ENCODE measurements at regions not wholly inside any gene's neighbourhood (a gene's known extent, or its start where the extent isn't known, plus 50 kb on each side); places are given as distances from the start of the nearest gene placed in this dataset.

DNA sequence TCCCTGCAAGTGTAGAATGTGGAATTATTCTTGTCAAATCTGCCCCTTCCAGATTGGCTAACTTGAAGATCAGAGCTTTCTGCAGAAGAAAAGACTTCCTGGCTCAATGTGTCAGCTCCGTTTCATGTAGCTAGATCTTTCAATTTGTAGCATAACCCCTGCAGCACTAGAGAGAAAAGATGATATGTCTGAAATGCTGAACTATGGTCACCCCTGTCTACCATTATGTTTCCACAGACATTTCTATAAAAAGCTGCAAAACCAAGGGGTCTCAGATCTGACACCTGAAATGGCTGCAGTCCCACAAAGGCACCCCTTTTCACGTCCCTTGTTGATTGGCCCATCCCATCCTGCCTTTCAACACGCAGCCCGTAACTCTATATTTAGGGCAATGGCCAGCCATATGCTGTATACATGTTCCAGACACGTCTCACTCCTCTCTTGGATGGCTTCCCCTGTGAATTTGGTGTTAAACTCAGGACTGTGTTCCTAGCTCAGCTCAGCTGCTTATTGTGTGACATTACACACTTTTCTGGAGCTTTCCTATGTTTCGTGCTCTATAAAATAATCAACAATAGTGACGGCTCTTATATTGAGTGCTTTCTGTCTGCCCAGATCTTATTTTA lies 648.6 kb upstream of the CELF2 start:
- no peak for DNase-seq

DNA sequence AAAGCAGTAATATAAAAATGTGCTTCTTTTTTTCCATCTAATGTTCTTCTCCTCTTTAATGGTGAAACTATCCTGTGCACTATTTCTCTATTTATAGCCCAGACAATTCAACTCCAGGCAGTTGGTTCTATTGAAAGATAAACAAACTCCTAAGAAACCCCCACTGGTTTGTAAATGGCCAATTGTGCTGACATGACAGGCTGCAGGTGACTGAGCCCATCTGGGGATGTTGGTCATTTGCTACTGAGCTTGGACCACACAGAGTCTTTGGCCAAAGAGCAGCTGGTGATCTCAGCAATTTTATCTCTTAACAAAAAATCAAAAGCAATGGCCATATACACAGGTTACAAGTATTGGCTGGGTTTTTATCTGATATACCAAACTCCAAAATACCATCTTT lies 631.8 kb upstream of the CELF2 start:
- no peak for DNase-seq

DNA sequence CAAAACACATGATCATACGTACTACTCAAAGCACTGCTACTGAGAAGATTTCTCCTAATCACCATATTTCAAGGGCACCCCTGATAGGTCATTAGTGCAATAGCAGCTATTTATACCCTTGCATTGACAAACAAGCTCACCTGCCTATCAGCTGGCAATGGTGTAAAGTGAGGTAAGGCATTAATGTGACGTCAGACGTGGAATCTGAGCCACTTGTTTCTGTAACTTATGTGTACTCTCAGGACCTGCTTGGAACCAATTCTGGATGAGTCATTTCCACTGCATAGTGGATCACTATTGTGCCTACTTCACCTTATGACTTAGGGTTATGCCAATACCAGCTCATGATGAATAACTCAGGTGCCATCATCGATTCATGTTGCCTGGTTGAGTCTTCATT lies 628.5 kb upstream of the CELF2 start:
- DNase-seq, result no peak

DNA sequence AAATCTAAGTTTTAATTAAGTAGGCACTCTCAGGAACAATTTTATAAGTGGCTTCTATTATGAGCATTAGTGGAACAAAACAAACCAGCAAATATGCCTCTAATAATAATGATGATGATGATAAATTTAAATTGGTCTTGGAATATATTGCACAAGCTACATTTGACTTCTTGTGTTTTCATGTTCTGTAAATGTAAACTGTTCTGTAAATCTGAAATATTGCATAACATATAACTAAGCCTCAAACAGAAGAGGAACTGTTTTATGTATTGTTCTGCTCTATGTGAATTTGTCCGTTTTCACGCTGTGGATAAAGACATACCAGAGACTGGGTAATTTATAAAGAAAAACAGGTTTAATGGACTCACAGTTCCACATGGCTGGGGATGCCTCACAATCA lies 625.2 kb upstream of the CELF2 start:
- no peak for DNase-seq

DNA sequence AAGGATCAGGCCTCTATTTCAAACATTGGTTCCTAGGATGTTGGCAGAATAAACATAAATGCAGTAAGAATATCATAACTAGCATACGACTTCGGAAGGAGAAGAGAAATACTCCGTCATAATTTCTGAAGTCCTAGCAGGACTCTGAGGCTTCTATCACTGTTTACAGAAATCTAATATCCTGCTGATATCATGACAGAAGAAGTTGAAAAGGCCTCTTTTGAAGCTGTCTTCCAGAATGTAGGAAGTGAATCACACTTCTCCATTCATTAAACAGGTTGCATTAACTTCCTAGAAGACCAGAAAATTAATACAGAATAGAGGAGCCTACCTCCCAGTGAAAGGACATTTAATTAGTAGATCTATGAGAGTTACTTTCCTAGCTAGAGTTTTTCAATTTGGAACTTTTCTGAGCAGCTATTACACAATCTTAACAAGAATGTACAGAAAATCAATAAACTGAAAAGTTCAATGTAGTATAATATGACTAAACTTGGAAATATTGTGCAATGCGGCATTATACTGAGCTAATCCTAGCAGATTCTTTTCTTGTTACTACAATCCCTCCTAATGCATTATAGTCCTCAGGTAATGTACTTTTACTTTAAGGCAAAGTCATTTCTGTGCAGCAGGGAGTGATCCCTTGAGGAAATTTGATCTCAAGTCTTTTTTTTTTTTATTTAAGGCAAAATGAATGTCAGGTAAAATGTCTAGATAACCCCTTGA lies 622.6 kb upstream of the CELF2 start:
- DNase-seq, result no peak

DNA sequence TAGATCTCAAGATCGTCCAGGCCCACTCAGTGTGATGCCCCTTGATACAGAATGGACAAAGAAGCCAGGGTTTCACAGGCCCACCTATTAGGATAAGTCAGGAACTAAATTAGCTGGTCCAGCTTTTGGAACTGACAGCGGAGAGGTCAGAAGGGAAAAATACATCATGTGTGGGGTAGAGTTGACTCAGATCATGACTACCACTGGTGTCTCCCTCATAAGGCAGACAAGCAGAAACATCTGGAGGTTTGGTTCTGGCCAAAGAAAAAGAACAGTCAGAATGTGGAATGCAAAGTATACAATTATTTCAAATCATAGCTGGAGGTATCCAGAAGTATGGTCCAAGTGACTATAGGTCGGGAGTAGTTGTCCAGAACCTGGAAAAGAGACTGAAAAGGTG lies 621.1 kb upstream of the CELF2 start:
- no peak for DNase-seq

DNA sequence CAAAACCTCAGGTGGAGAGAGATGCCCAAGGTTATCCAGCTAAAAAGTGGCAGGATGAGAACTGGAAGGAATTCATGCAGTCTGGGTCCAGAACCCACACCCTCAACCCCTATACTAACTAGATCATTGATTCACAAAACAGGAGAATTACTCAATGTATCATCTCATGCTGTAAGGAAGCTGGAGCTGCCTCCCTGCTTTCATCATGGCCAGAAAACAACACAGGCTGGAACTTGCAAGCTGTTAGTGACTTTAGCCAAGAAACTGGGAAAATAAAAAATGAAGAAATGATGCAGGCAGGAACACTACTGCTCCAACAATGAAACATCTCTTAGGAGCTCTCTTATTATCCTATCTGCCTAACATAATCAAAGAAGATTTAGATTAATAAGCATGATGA lies 619.8 kb upstream of the CELF2 start:
- DNase-seq, result no peak

DNA sequence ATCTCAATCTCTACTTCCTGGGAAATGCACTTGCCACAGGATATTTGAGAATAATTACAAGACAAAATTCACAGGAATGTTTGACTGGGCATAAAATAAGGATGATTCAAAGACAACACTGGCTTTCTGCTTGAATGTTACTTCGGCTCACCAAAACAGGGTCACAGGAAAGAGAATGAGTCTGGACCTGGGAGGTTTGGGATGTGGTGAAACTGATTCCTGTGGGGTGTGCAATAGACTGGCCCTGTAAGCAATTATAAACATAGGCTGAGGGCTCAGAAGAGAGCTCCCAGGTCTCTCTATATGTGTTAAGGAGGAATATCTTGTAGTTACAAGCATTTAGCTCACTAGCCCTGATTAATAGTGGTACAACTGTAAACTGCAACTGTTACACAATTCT lies 613.9 kb upstream of the CELF2 start:
- no peak for DNase-seq

DNA sequence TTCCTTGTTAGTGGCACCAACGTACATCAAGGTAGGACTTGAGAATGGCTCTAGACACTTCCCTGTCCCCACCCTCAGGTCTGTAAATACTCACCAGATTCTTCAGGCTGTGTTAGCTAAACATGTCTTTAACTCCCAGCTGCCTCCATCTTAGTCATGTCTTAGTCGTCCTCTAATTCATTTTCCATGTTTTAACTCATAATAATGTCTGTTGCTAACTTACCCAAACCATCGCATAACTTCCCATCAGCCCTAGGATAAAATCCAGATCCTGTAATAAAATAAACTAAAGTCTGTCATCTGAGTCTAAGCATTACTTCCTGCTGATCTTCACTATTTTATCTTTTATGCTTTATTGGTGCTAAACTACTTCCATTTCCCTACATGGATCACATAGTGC lies 600.0 kb upstream of the CELF2 start:
- no peak for DNase-seq

DNA sequence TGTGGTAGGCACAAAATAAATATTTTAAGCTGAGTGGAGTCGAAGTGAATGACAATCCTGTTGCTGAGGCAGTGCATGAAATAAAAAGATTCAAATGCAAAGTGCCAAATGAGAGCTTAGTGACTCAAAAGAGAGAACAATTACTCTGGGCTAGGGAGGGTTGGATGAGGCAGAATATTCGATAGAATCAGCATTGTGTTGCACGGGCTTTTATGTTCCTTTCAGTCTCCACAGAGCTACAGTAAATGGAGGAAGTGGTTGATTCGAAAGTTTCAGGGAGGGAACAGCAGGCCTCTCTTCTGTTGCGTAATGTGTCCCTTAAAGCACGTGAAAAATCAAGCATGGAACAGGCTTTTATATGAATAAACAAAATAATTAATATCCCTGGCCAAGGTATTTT lies 599.3 kb upstream of the CELF2 start:
- no peak for DNase-seq

DNA sequence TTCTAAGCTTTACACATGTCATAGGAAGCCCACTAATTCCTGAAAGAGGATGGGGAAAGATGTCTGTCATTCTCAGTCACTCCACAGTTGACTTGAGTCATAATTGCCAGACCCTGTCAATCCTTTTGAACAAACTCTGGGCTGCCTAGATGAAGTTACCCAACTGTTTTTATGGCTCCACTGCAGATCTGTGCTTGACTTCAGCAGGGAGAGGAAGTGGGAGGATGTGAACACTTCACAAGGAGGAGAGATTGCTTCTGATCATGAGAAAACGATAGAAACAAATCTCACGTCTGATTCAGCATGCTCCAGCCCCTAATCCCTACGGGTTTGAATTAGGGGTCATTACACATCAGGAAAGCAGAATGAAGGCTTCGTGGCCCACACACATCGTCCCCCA lies 596.6 kb upstream of the CELF2 start:
- no peak for DNase-seq

DNA sequence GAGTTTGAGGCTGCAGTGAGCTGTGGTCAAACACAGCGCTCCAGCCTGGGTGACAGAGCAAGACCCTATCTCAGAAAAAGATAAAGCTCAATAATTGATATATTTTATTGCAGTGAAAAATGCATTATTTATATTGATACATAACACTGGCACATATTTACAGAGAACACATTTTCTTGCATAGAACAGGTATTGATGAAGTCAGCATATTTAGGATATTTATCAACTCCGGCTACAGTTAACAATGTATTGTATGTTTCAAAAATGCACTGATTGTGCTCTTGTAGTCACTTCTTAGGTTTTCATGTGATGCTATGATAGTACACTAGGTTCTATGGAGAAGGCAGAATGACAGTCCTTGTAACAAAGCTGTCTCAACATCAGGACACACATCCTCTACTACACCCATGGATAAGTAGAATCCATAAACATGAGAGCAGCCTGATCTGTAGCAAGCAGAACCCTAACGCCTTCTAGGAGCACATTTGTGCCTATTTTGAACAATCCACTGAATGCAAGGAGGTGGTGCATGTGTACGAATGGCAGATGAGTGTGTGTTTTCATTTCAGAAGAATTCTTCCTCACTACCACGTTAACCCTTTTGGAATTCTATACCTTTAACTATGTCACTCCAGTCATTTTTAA lies 586.1 kb upstream of the CELF2 start:
- DNase-seq, result no peak

DNA sequence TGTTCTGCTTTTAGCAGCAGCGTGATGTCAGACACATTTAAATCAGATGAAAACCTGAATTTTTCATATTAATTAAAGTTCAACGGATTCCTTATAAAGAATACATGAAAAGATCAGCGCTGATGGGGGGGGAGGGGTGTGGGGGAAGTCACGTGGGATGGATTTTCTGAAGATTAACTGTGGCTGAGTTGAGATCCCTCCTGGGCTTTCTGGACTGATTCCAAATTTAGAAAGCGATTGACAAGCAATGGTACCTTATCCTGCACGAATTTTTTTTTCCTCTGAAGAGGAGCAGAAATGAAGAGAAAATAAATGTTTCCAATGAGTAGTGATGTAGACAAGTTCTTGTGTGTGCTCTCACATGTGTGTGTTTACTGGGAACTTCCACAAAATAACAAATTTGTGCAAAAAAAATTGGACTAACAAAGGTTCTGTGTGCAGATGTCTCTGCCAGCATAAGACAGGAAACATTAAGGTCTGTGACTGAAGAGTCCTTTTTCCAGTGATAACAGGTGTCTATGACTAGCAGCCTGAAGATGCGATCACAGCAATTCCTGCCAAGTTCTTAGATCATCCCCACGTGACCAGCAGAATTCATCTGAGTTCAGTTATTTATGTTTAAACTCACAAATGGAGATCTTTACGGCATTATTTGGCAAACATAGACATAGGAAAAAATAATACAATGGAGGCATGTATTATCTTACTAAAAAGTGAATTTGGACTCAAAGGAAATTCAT lies 585.2 kb upstream of the CELF2 start:
- DNase-seq, result no peak

DNA sequence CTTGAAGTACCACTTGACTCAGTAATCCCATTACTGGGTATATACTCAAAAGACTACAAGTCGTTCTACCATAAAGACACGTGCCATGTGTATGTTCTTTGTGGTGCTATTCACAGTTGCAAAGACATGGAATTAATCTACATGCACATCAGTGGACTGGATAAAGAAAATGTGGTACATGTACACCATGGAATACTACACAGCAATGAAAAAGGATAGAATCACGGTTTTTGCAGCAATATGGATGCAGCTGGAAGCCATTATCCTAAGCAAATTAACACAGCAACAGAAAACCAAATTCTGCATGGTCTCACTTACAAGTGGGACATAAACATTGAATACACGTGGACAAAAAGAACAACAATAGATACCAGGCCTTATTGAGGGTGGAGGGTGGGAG lies 583.4 kb upstream of the CELF2 start:
- no peak for DNase-seq

DNA sequence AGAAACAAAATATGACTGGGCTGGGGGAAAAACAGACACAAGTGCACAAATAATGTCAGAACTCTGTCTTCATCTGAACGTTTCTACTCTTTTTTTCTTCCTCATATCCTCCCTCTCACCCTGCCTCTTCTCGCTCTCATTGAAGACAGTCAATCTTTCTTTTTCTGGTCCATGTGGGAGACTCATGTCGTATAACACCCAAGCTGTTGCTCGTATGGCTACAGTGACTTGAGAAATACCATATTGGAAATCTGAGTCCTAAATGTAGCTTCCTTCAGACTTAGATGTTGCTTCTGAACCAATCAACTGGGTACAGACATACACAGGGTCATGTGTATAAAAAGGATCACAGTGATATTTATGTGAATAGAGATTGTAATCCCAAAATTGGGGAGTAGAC lies 579.8 kb upstream of the CELF2 start:
- no peak for DNase-seq

DNA sequence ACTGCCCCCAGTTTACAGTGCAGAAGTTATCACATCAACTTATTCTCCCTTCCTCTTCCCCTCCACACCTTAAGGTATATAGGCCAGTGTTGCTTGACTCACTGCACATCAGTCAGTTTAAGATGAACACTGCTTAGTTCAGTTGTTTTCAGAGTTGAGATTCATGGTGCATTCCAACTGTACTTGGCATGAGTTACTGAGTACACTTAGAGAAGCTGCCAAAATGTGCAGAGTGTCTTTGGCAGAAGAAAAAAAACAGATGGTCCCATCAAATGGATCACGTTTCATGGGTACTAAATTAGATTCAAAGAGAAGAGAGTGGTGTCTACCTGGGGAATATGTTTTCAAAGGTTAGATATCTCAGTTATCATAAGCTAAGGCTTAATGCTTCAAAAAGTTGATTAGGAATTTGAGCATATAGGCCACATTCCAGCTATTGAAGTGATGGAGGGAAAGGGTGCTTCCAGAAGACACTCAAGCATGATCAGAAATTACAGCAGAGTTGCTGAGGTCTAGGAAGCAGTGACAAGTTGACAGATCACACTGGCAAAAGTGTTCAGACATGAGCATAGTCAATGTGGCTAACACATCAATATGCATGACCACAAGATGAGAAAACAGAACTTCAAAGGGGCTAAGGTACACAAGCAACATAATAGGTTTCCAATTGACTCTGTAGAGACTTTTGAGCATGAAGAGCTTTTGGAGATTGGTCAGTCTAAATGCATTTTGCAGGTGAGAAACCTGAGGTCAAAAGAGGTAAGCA lies 579.2 kb upstream of the CELF2 start:
- no peak for DNase-seq

DNA sequence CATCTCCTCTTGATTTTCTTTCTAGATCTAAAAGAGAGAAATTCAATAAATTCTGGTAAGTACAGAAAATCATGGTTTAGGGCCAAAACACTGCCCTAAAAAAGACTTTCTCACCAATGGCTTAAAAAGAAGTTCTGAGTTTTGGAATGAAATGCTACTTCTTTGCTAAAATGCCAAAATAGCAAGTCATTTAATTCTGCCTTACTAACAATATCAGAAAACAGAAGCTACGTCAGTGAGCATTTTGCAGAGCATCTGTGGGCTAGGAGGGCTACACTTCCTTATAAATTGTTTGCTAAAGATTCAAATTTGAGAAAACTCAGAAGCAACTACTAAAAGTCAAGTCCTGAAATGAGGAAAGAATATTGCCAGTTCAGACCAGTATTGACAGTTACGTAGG lies 560.8 kb upstream of the CELF2 start:
- no peak for DNase-seq

DNA sequence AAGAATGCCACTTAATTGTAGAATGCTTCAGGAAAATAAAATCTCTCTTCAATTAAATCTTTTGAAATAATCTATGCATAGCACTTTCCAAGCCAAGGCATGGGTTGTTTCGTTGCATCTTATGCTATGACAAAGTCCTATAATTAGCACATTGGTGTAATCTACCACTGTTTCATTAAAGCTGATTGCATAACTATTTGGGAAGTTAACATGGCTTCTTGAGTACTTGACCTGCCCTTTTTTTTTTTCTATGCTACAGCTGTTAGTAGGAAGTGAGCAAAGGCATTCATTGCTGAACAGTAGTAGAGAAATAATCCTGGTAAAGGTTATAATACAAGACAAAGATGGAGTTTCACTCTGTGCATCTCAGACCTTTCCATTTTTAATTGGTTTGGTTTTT lies 557.2 kb upstream of the CELF2 start:
- no peak for DNase-seq

DNA sequence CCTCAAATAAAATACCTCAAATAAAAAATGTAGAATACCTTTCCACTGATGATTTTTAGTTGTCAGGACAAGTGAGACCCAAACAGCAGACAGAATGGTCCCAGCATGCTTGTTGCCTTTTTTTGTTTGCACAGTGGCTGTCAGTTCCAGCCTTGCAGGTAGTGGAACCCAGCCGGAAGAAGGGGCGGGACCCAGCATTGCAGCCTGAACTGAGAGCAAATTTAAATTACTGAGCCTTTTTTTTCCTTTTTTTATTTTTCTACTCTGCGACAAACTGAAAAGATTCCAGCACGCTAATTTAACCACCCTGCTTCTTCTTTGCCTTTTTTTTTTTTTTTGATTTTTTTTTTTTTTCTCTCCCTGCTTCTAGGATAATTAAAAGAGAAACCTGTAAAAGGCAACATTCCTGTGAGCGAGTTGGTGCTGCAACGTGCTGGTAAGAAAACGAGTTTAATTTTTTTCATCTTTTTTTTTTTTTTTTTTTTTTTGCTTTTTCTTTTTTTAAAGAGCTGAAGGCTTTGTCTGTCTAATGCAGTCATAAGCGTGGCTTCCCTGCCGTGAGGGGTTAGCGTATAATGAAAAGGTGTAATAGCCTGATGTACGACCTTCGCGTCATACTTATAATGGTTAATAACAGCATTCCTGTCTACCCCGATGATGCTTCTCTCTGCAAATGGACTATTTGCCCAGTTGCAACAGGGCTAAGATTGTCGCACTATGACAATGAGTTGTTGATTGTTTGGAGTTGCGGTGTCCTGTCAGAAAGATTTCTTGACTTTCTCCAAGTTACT lies 555.3 kb upstream of the CELF2 start:
- DNase-seq, result no peak

DNA sequence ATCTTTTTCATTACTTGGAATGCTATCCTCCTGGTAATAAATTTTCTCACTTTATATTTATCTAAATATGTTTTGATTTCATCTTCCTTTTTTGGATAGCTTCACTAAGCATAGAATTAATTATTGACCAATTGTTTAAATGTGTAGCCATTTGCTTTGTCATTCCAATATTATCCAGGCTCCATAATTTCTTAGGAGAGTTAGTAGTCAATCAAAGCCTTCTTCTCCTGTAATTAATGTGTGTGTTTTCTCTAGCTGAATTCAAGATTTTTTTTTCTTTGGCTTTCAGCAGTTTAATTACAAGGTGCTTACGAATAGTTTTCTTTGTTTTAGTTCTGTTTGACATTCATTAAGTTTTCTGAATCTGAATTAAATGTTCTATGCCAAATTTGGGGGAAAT lies 545.9 kb upstream of the CELF2 start:
- no peak for DNase-seq

DNA sequence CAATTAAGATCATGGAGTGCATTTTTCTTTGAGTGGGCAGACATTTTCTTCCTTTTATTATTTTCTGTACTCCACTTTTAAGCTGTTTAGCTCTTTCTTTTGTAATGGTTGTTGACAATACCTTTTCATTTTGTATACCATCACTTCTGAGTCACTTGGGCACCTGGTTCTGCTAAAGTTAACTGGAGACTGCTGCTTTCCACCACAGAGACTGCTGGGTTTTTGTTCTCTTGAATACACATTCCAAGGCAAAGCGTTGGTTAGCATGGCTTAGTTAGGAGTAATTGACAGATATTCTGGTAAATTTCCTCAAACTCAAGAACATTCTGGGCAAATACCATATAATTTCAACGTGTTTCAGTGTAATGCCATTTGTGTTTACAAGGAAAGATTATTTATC lies 541.9 kb upstream of the CELF2 start:
- DNase-seq, result no peak

DNA sequence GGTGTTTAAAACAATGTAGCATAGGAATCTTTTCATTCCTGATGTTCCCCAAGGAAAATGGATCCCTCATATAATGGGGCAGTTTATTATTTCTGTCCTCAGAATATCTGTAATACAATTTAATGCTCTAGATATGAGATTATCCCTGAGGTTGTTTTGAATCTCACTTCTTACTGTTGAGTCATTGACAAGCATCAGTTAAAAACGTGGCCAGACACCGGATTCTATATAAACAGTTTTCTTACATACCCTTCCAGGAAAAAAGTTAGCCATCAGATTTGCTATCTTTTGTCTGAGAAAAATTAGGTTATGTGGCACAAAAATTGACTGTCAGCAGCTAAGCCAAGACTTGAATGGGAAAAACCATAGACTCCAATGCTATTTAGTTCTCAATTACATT lies 539.8 kb upstream of the CELF2 start:
- no peak for DNase-seq

All from T-helper 9 cell (primary cell).